Spleen (tissue), 11 donors: ENCODE measurements at regions not wholly inside any gene's neighbourhood (a gene's known extent, or its start where the extent isn't known, plus 50 kb on each side); places are given as distances from the start of the nearest gene placed in this dataset.

ENCODE experiments used
- DNase-seq: peaks from one replicate; pipeline ENCODE4 v3.0.0-alpha.2; 2020
- H3K27ac ChIP-seq, 8 donors: fragments of 200-600 bp; sonication (generic) in 7 of 8; 1 replicate in 4 of 8; 2 replicates in 4 of 8; pipeline versions ENCODE4 v1.5.0 to v1.8.0; 2016 to 2021; ENCODE audit warnings: inconsistent platforms in 4 of 8, mild to moderate bottlenecking in 4 of 8, moderate library complexity in 1 of 8
- H3K27me3 ChIP-seq, 7 donors: fragments of 200-600 bp; sonication (generic) in 6 of 7; replicated peaks in 1 of 7; 1 replicate in 4 of 7; 2 replicates in 3 of 7; pipeline versions ENCODE4 v1.5.0 to v1.8.0; 2016 to 2021; ENCODE audit warnings: inconsistent platforms in 3 of 7, mild to moderate bottlenecking in 1 of 7
- H3K36me3 ChIP-seq, 6 donors: fragments of 200-600 bp; sonication (generic) in 5 of 6; 1 replicate in 4 of 6; 2 replicates in 2 of 6; pipeline versions ENCODE4 v1.5.0 to v1.8.0; 2016 to 2021; ENCODE audit warnings: inconsistent platforms in 2 of 6
- H3K4me1 ChIP-seq, 6 donors: fragments of 200-600 bp; sonication (generic) in 5 of 6; 1 replicate in 3 of 6; 2 replicates in 3 of 6; pipeline versions ENCODE4 v1.5.0 to v1.8.0; 2016 to 2021; ENCODE audit warnings: inconsistent platforms in 3 of 6
- H3K4me3 ChIP-seq, 8 donors: fragments of 200-600 bp; sonication (generic) in 7 of 8; 1 replicate in 4 of 8; 2 replicates in 4 of 8; pipeline versions ENCODE4 v1.5.0 to v1.8.0; 2016 to 2021; ENCODE audit warnings: inconsistent platforms in 4 of 8, mild to moderate bottlenecking in 4 of 8, moderate library complexity in 2 of 8
- H3K9me3 ChIP-seq, 8 donors: fragments of 200-600 bp; sonication (generic) in 7 of 8; 1 replicate in 4 of 8; 2 replicates in 4 of 8; pipeline versions ENCODE4 v1.5.0 to v1.8.0; 2016 to 2021; ENCODE audit warnings: inconsistent platforms in 4 of 8
- POLR2A ChIP-seq, 3 donors: fragments of 450-650 bp; IDR thresholded peaks; one replicate each; pipeline ENCODE4 v1.5.1; 2017; ENCODE audit warnings: antibody characterized with exemption in 3 of 3, mild to moderate bottlenecking in 1 of 3
- POLR2AphosphoS5 ChIP-seq, 3 donors: sonication (generic); formaldehyde crosslinking; IDR thresholded peaks; one replicate each; pipeline ENCODE4 v1.5.1; 2017; ENCODE audit warnings: antibody characterized with exemption in 3 of 3
- WGBS, 5 donors: extraction: QIAGEN DNeasy Blood & Tissue Kit in 3 of 5; methylation state at CpG; one replicate each; pipeline versions ENCODE4 v1.1.5 to v1.1.7; 2013 to 2018; 5-methylcytosine and 5-hydroxymethylcytosine counted together
- intact Hi-C: fragments of 100-400 bp; cut with DNase I; formaldehyde crosslinking; loops from one replicate; pipeline ENCODE4 v1.15.0; 2023; ENCODE audit warnings: low total_unique reads
- TF ChIP-seq, protein P1 (sequence below), 11 experiments: fragments of 200-600 bp in 7 of 11; fragments of 450-650 bp in 4 of 11; sonication (generic) in 4 of 11; IDR thresholded peaks in 8 of 11; conservative IDR thresholded peaks in 3 of 11; 1 replicate in 7 of 11; 2 replicates in 4 of 11; pipeline versions ENCODE4 v1.4.0 to v1.8.0; 2016 to 2021; ENCODE audit warnings: antibody characterized with exemption in 11 of 11, inconsistent platforms in 4 of 11, mild to moderate bottlenecking in 1 of 11
- donor health status: healthy with polysubstance abuse.
- donor health status: DM: no; HTN: no; CAD: no; lungs with moderate emphysema.
- donor health status: DM: no; HTN: no; CAD: no.
- donor health status: Bipolar disorder and iron deficiency.
- donor health status: healthy.
- donor health status: DM: no; HTN: no; CAD: no.
- donor health status: DM: yes; HTN: yes; CAD: no.

DNA sequence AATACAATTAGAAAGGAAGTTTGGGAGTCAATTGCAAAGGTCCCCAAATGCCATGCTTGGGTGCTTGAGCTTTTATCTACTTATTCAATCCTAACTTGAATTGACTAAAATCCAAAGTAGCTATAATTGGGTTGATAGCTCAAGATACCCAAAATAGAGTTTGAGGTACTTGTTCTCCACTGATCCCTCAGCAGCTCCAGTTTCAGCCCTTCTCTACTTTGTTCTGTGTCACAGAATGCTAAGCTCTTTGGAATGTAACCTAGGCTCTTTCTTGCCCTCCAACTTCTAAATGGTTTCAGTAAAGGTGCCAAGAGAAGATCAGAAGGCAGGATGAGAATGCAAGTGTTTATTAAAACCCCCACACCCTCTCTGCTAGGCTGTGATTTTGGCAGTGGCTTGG is 251.4 kb upstream of the CLEC14A start:
- TF ChIP-seq, protein P1, sequence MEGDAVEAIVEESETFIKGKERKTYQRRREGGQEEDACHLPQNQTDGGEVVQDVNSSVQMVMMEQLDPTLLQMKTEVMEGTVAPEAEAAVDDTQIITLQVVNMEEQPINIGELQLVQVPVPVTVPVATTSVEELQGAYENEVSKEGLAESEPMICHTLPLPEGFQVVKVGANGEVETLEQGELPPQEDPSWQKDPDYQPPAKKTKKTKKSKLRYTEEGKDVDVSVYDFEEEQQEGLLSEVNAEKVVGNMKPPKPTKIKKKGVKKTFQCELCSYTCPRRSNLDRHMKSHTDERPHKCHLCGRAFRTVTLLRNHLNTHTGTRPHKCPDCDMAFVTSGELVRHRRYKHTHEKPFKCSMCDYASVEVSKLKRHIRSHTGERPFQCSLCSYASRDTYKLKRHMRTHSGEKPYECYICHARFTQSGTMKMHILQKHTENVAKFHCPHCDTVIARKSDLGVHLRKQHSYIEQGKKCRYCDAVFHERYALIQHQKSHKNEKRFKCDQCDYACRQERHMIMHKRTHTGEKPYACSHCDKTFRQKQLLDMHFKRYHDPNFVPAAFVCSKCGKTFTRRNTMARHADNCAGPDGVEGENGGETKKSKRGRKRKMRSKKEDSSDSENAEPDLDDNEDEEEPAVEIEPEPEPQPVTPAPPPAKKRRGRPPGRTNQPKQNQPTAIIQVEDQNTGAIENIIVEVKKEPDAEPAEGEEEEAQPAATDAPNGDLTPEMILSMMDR (IDR thresholded peaks at IDR 0.05 in 8 of 11, conservative IDR thresholded peaks at IDR 0.05 in 3 of 11), result no peak
- TF ChIP-seq POLR2A (IDR thresholded peaks at IDR 0.05) (no peak), POLR2AphosphoS5 (IDR thresholded peaks at IDR 0.05) (no peak)
- H3K36me3 ChIP-seq, result no peaks in the 10 kb centered on the region
- H3K4me3 ChIP-seq, result no peak overlapping the region
- no peaks in the 10 kb centered on the region for H3K27me3 ChIP-seq
- DNase-seq, result no peak
- peaks cover 0 to 5% (median 0%) of the 10 kb centered on the region in 8 donors for H3K9me3 ChIP-seq
- intact Hi-C loops, result no loop called here
- no peaks in the 10 kb centered on the region for H3K4me1 ChIP-seq
- no peak overlapping the region for H3K27ac ChIP-seq

DNA sequence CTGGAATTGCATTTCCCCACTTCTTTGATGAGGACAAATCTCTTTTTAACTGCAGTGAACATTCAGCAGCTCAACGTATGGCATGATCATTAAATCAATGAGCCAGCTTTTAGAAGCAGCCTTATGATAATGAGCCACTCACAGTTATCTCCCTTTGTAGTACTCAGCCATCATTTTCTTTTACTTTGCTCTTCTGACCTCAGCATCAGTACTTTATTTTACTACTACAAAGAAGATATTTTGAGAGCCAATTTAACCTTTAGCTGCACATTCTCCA is 250.0 kb upstream of the CLEC14A start:
- 62 to 78% (median 73%) methylated on average over 1 of the region's 1 CpG for WGBS, 5 donors
- H3K4me1 ChIP-seq, result no peaks in the 10 kb centered on the region
- intact Hi-C loops, result no loop called here
- H3K27me3 ChIP-seq, result no peaks in the 10 kb centered on the region
- no peak overlapping the region for H3K27ac ChIP-seq
- TF ChIP-seq POLR2A (IDR thresholded peaks at IDR 0.05) (no peak), POLR2AphosphoS5 (IDR thresholded peaks at IDR 0.05) (no peak)
- TF ChIP-seq, protein P1 (IDR thresholded peaks at IDR 0.05 in 8 of 11, conservative IDR thresholded peaks at IDR 0.05 in 3 of 11), result no peak
- no peak overlapping the region for H3K4me3 ChIP-seq
- peaks cover 0 to 5% (median 0%) of the 10 kb centered on the region in 8 donors for H3K9me3 ChIP-seq
- no peak for DNase-seq
- no peaks in the 10 kb centered on the region for H3K36me3 ChIP-seq

DNA sequence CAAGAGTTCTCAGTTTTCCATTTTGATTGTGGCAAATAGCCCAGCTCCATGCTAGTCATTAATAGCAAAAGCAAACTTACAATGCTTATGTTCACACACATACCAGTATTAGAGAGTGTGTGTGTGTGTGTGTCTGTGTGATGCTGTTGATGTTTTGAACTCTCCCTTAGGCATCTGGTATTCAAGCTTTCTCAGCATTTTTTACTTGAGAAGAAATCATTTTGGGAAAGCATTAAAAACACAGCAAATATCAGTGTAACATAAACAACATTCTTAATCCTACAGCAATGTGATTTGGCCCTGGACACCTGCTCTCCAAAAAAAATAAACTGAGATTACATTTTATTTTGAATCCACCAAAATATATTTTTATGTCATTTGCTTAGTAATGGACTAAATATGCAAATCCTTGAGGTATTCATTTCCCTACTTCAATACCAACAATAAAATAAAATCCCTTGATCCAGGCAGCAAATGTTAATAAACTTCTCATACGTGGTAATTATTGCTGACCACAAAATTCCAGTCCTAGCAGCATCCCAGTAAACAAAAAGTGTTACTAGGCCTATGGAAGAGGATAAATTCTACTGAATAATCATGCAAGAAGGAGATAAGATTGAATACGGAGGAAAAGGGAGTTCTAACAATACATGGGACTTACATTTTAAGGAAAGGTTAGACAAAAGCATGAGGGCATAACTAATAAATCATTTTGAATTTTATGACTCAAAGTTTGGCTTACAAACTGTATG is 249.5 kb upstream of the CLEC14A start:
- Histone ChIP-seq H3K9me3 (peaks cover 0 to 5% (median 0%) of the 10 kb centered on the region in 8 donors), H3K36me3 (no peaks in the 10 kb centered on the region), H3K27ac (no peak overlapping the region), H3K4me3 (no peak overlapping the region), H3K4me1 (no peaks in the 10 kb centered on the region), H3K27me3 (no peaks in the 10 kb centered on the region)
- intact Hi-C loops, result no loop called here
- WGBS, 5 donors, result 47 to 69% (median 54%) methylated on average over 2 of the region's 2 CpGs
- TF ChIP-seq, protein P1 (IDR thresholded peaks at IDR 0.05 in 8 of 11, conservative IDR thresholded peaks at IDR 0.05 in 3 of 11), result no peak
- no peak for TF ChIP-seq POLR2AphosphoS5 (IDR thresholded peaks at IDR 0.05)
- TF ChIP-seq POLR2A (IDR thresholded peaks at IDR 0.05), result no peak
- no peak for DNase-seq

DNA sequence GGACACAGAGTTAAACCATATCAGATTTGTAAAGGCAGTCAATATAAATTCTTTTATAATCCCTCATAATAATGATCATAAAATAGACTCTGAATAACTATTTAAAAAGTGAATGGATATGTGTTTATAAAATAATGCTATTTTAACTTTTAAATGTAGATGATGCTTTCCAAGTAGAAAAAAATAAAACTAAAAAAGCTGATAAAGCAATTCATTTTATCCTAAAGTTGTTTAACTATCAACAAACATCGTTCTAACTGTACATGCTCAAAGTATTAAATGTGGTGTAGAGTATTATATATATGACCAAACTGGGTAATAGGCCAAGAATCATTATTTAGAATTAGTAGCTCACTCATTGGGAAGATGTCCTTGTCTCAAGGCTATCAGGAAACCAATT is 248.3 kb upstream of the CLEC14A start:
- 61 to 89% (median 73%) methylated on average over 1 of the region's 1 CpG for WGBS, 5 donors
- peaks cover 0 to 5% (median 0%) of the 10 kb centered on the region in 8 donors for H3K9me3 ChIP-seq
- no peak for TF ChIP-seq POLR2A (IDR thresholded peaks at IDR 0.05)
- TF ChIP-seq, protein P1 (IDR thresholded peaks at IDR 0.05 in 8 of 11, conservative IDR thresholded peaks at IDR 0.05 in 3 of 11), result no peak
- TF ChIP-seq POLR2AphosphoS5 (IDR thresholded peaks at IDR 0.05), result no peak
- H3K27me3 ChIP-seq, result no peaks in the 10 kb centered on the region
- no peak overlapping the region for H3K4me3 ChIP-seq
- intact Hi-C loops, result no loop called here
- H3K27ac ChIP-seq, result no peak overlapping the region
- no peaks in the 10 kb centered on the region for H3K36me3 ChIP-seq
- no peak for DNase-seq
- no peaks in the 10 kb centered on the region for H3K4me1 ChIP-seq
